HCT116 (cell line): ENCODE measurements at regions not wholly inside any gene's neighbourhood (a gene's known extent, or its start where the extent isn't known, plus 50 kb on each side); places are given as distances from the start of the nearest gene placed in this dataset.

Source experiments
- ATAC-seq: fragments of 200-7000 bp; cut with Tn5 transposase; 2 replicates; pipeline ENCODE4 v1.9.1; 2020; ENCODE audit warnings: mild to moderate bottlenecking, moderate library complexity
- BruUV-seq: library from RNA; stranded (reverse); fragments of 400-500 nt; replicated peaks from 2 replicates; lab custom pipeline; 2021; lab: Mats Ljungman, UMichigan
- CTCF ChIA-PET: fragments of 300-600 bp; sonication (Branson Sonifier 250); formaldehyde crosslinking; loops from one replicate; lab custom pipeline; 2021; ENCODE audit warnings: antibody characterized with exemption; lab: Charles Lee
- POLR2A ChIA-PET: fragments of 300-600, 350-600 bp; sonication (Branson Sonifier 250); formaldehyde crosslinking; loops from one replicate; lab custom pipeline; 2021; ENCODE audit warnings: antibody characterized with exemption; lab: Charles Lee
- RAD21 ChIA-PET, 2 experiments: fragments of 300-600 bp; sonication (Branson Sonifier 250); formaldehyde crosslinking; loops; one replicate each; lab custom pipeline; 2023; ENCODE audit warnings: low total read pairs in 2 of 2; ENCODE audit not compliant: uncharacterized antibody in 2 of 2, unreplicated experiment in 2 of 2, low non-redundant PET in 1 of 2; lab: Charles Lee
- DNase-seq: peaks from one replicate; pipeline ENCODE4 v3.0.0-alpha.2; 2010; ENCODE audit warnings: low read depth, low spot score
- H2AFZ ChIP-seq: fragments of 200-600 bp; shearing (Covaris generic), sonication (generic); 2 replicates; pipeline ENCODE4 v1.6.1; 2017; ENCODE audit warnings: low read depth, mixed run types, mixed read lengths, antibody characterized with exemption, low read length; ENCODE audit not compliant: poor library complexity, severe bottlenecking
- H3K27ac ChIP-seq: 2 replicates; pipeline ENCODE4 v1.5.1; 2012; ENCODE audit warnings: low read depth, low read length
- H3K27me3 ChIP-seq: fragments of 200-600 bp; sonication (generic); 2 replicates; pipeline ENCODE4 v1.6.1; 2016; ENCODE audit warnings: mixed run types, low read length, mixed read lengths; ENCODE audit not compliant: insufficient read depth
- H3K36me3 ChIP-seq, 2 experiments: fragments of 200-500 bp in 1 of 2; fragments of 200-600 bp in 1 of 2; sonication (Bioruptor generic) in 1 of 2; sonication (generic) in 1 of 2; 2 replicates each; pipeline versions ENCODE4 v1.5.1 to v1.6.1; 2014 to 2016; ENCODE audit warnings: low read length in 2 of 2, inconsistent platforms in 1 of 2, mixed read lengths in 1 of 2, mixed run types in 1 of 2; ENCODE audit not compliant: insufficient read depth in 2 of 2, control insufficient read depth in 1 of 2
- H3K4me1 ChIP-seq, 2 experiments: fragments of 200-600 bp in 1 of 2; sonication (generic) in 1 of 2; 2 replicates each; pipeline versions ENCODE4 v1.5.1 to v1.6.1; 2012 to 2017; ENCODE audit warnings: low read length in 2 of 2, inconsistent platforms in 1 of 2, mild to moderate bottlenecking in 1 of 2, mixed read lengths in 1 of 2, mixed run types in 1 of 2, moderate library complexity in 1 of 2; ENCODE audit not compliant: insufficient read depth in 2 of 2, control insufficient read depth in 1 of 2
- H3K4me2 ChIP-seq: fragments of 200-600 bp; sonication (generic); 2 replicates; pipeline ENCODE4 v1.6.1; 2017; ENCODE audit warnings: mixed run types, low read length, mixed read lengths
- H3K4me3 ChIP-seq, 2 experiments: fragments of 200-600 bp in 1 of 2; sonication (generic) in 1 of 2; replicated peaks in 1 of 2; 2 replicates each; pipeline ENCODE4 v1.5.1; 2011 to 2016; ENCODE audit warnings: low read length in 2 of 2, control low read depth in 1 of 2, low read depth in 1 of 2, mild to moderate bottlenecking in 1 of 2, mixed read lengths in 1 of 2, mixed run types in 1 of 2
- H3K79me2 ChIP-seq: fragments of 200-600 bp; sonication (generic); 2 replicates; pipeline ENCODE4 v1.6.1; 2017; ENCODE audit warnings: mild to moderate bottlenecking, mixed run types, low read length, moderate library complexity, mixed read lengths; ENCODE audit not compliant: insufficient read depth
- H3K9ac ChIP-seq: fragments of 200-600 bp; sonication (generic); 2 replicates; pipeline ENCODE4 v1.6.1; 2016; ENCODE audit warnings: low read length, mixed read lengths
- H3K9me2 ChIP-seq: fragments of 200-600 bp; sonication (generic), shearing (Covaris generic); 2 replicates; pipeline ENCODE4 v1.6.1; 2017; ENCODE audit warnings: mixed run types, mild to moderate bottlenecking, moderate library complexity; ENCODE audit not compliant: insufficient read depth
- H3K9me3 ChIP-seq, 2 experiments: fragments of 200-500 bp in 1 of 2; fragments of 200-600 bp in 1 of 2; sonication (Bioruptor generic) in 1 of 2; sonication (generic) in 1 of 2; 2 replicates each; pipeline ENCODE4 v1.6.1; 2014 to 2017; ENCODE audit warnings: low read length in 2 of 2, mixed read lengths in 2 of 2, inconsistent platforms in 1 of 2, low read depth in 1 of 2, mild to moderate bottlenecking in 1 of 2, mixed run types in 1 of 2, moderate library complexity in 1 of 2; ENCODE audit not compliant: control insufficient read depth in 1 of 2, insufficient read depth in 1 of 2
- H4K20me1 ChIP-seq: fragments of 200-600 bp; sonication (generic), shearing (Covaris generic); 2 replicates; pipeline ENCODE4 v1.6.1; 2017; ENCODE audit warnings: mixed run types, mild to moderate bottlenecking, moderate library complexity; ENCODE audit not compliant: insufficient read depth
- CBX3 ChIP-seq: IDR thresholded peaks from 2 replicates; pipeline ENCODE4 v1.6.1; 2012; ENCODE audit warnings: low read depth
- CEBPB ChIP-seq: IDR thresholded peaks from 2 replicates; pipeline ENCODE4 v1.6.1; 2012; ENCODE audit warnings: low read depth
- CTCF ChIP-seq, 3 experiments: fragments of 200-600 bp in 1 of 3; sonication (generic) in 1 of 3; IDR thresholded peaks in 2 of 3; conservative IDR thresholded peaks in 1 of 3; 2 replicates each; pipeline ENCODE4 v1.5.1; 2012 to 2017; ENCODE audit warnings: low read depth in 2 of 3, low read length in 2 of 3, antibody characterized with exemption in 1 of 3, borderline replicate concordance in 1 of 3, control low read depth in 1 of 3, mild to moderate bottlenecking in 1 of 3, mixed read lengths in 1 of 3, mixed run types in 1 of 3, moderate library complexity in 1 of 3; ENCODE audit not compliant: insufficient read depth in 1 of 3
- EGR1 ChIP-seq: IDR thresholded peaks from 2 replicates; pipeline ENCODE4 v1.6.1; 2012; ENCODE audit warnings: low read depth
- ELF1 ChIP-seq: IDR thresholded peaks from 2 replicates; pipeline ENCODE4 v1.6.1; 2012; ENCODE audit warnings: low read depth, borderline replicate concordance
- EZH2 ChIP-seq: fragments of 200-600 bp; sonication (generic); IDR thresholded peaks from 2 replicates; pipeline ENCODE4 v1.6.1; 2017; ENCODE audit warnings: antibody characterized with exemption, mixed run types
- FOSL1 ChIP-seq: IDR thresholded peaks from 2 replicates; pipeline ENCODE4 v1.6.1; 2012; ENCODE audit warnings: low read depth
- JUND ChIP-seq: IDR thresholded peaks from 2 replicates; pipeline ENCODE4 v1.6.1; 2012
- MAX ChIP-seq: IDR thresholded peaks from 2 replicates; pipeline ENCODE4 v1.6.1; 2012
- POLR2A ChIP-seq: IDR thresholded peaks from 2 replicates; pipeline ENCODE4 v1.7.0; 2011; ENCODE audit warnings: borderline replicate concordance; ENCODE audit not compliant: insufficient read depth, insufficient read length; ENCODE audit errors: extremely low read depth
- POLR2AphosphoS5 ChIP-seq: IDR thresholded peaks from 2 replicates; pipeline ENCODE4 v1.6.1; 2011; ENCODE audit warnings: mild to moderate bottlenecking, low read depth, low read length, moderate library complexity
- RAD21 ChIP-seq: IDR thresholded peaks from 2 replicates; pipeline ENCODE4 v1.6.1; 2012; ENCODE audit warnings: low read depth, mild to moderate bottlenecking
- SIN3A ChIP-seq: IDR thresholded peaks from 2 replicates; pipeline ENCODE4 v1.6.1; 2012; ENCODE audit warnings: low read depth
- SRF ChIP-seq: IDR thresholded peaks from 2 replicates; pipeline ENCODE4 v1.6.1; 2012; ENCODE audit warnings: low read depth
- TCF7L2 ChIP-seq: IDR thresholded peaks from 2 replicates; pipeline ENCODE4 v1.7.0; 2011; ENCODE audit warnings: borderline replicate concordance, inconsistent platforms; ENCODE audit not compliant: insufficient read depth, insufficient read length; ENCODE audit errors: extremely low read depth
- YY1 ChIP-seq: IDR thresholded peaks from 2 replicates; pipeline ENCODE4 v1.6.1; 2011; ENCODE audit warnings: low read length, low read depth, moderate library complexity, mild to moderate bottlenecking; ENCODE audit not compliant: insufficient replicate concordance; ENCODE audit errors: extremely low read depth
- ZBTB33 ChIP-seq: IDR thresholded peaks from 2 replicates; pipeline ENCODE4 v1.6.1; 2011; ENCODE audit warnings: mild to moderate bottlenecking, low read length, moderate library complexity; ENCODE audit not compliant: insufficient replicate concordance; ENCODE audit errors: extremely low read depth
- ZFX ChIP-seq: fragments of 450-650 bp; IDR thresholded peaks from 2 replicates; pipeline ENCODE4 v1.6.1; 2017
- intact Hi-C: fragments of 100-400 bp; cut with micrococcal nuclease; formaldehyde crosslinking; loops from 2 replicates; pipeline ENCODE4 v1.10.0; 2022
- TF ChIP-seq, protein P1 (sequence below): IDR thresholded peaks from 2 replicates; pipeline ENCODE4 v1.6.1; 2012; ENCODE audit warnings: low read depth
- TF ChIP-seq, protein P2 (sequence below): IDR thresholded peaks from 2 replicates; pipeline ENCODE4 v1.6.1; 2012

DNA sequence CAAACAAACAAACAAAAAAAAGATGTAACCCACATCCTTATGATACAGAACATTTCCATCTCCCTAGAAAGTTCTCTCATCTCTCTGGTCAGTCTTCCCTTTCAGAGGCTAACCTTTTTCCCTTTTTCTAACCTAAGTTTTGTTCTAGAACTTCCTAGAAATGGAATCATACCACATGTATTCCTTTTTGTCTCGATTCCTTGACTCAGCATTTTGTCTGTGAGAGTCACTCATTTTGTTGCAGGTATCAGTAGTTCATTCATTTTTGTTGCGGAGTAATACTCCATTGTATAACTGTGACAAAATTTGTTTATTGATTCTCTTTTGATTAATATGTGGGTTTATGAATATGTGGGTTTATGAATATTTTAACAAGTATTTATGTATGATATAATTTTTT, 400.0 kb upstream of the PDE4D start:
- H3K4me3 ChIP-seq: no peak overlapping the region
- no peak overlapping the region for H3K9ac ChIP-seq
- H3K36me3 ChIP-seq: no peaks in the 10 kb centered on the region
- POLR2A ChIA-PET: no interaction called here
- no peak overlapping the region for H3K27ac ChIP-seq
- intact Hi-C loops: no loop called here
- TF ChIP-seq FOSL1 (no peak), SIN3A (no peak), TCF7L2 (no peak), RAD21 (no peak), SRF (no peak), EGR1 (no peak), CEBPB (no peak), MAX (no peak), ELF1 (no peak), YY1 (no peak), CTCF (IDR thresholded peaks at IDR 0.05 in 2 of 3, conservative IDR thresholded peaks at IDR 0.05 in 1 of 3; ENCODE audit: borderline replicate concordance in 1 of 3, insufficient read depth in 1 of 3, low read depth in 2 of 3, low read length in 2 of 3) (no peak), CBX3 (no peak), POLR2A (no peak), POLR2AphosphoS5 (no peak), ZFX (no peak), JUND (no peak), ZBTB33 (no peak), EZH2 (no peak)
- TF ChIP-seq, protein P1, sequence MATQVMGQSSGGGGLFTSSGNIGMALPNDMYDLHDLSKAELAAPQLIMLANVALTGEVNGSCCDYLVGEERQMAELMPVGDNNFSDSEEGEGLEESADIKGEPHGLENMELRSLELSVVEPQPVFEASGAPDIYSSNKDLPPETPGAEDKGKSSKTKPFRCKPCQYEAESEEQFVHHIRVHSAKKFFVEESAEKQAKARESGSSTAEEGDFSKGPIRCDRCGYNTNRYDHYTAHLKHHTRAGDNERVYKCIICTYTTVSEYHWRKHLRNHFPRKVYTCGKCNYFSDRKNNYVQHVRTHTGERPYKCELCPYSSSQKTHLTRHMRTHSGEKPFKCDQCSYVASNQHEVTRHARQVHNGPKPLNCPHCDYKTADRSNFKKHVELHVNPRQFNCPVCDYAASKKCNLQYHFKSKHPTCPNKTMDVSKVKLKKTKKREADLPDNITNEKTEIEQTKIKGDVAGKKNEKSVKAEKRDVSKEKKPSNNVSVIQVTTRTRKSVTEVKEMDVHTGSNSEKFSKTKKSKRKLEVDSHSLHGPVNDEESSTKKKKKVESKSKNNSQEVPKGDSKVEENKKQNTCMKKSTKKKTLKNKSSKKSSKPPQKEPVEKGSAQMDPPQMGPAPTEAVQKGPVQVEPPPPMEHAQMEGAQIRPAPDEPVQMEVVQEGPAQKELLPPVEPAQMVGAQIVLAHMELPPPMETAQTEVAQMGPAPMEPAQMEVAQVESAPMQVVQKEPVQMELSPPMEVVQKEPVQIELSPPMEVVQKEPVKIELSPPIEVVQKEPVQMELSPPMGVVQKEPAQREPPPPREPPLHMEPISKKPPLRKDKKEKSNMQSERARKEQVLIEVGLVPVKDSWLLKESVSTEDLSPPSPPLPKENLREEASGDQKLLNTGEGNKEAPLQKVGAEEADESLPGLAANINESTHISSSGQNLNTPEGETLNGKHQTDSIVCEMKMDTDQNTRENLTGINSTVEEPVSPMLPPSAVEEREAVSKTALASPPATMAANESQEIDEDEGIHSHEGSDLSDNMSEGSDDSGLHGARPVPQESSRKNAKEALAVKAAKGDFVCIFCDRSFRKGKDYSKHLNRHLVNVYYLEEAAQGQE: no peak
- TF ChIP-seq, protein P2, sequence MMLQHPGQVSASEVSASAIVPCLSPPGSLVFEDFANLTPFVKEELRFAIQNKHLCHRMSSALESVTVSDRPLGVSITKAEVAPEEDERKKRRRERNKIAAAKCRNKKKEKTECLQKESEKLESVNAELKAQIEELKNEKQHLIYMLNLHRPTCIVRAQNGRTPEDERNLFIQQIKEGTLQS: no peak
- ATAC-seq (no peak), DNase-seq (no peak)
- H3K4me2 ChIP-seq: no peak overlapping the region
- no peaks in the 10 kb centered on the region for H3K9me3 ChIP-seq
- no peak overlapping the region for H2AFZ ChIP-seq
- no TSS peak for BruUV-seq
- H4K20me1 ChIP-seq: no peaks in the 10 kb centered on the region
- CTCF ChIA-PET: no interaction called here
- no peaks in the 10 kb centered on the region for H3K4me1 ChIP-seq
- no peaks in the 10 kb centered on the region for H3K9me2 ChIP-seq
- peaks cover 16% of the 10 kb centered on the region for H3K27me3 ChIP-seq
- RAD21 ChIA-PET: no interaction called here
- no peaks in the 10 kb centered on the region for H3K79me2 ChIP-seq
